GM23338 (cell line): ENCODE measurements at regions not wholly inside any gene's neighbourhood (a gene's known extent, or its start where the extent isn't known, plus 50 kb on each side); places are given as distances from the start of the nearest gene placed in this dataset.

Source experiments
- ATAC-seq: fragments of 200-7000 bp; cut with Tn5 transposase; 3 replicates; pipeline ENCODE4 v1.9.1; 2020
- DNase-seq: peaks from one replicate; pipeline ENCODE4 v3.0.0-alpha.2; 2015; ENCODE audit warnings: low spot score
- H2AFZ ChIP-seq: fragments of 200-600 bp; sonication (generic); 2 replicates; pipeline ENCODE4 v1.8.0; 2016; ENCODE audit warnings: antibody characterized with exemption, mild to moderate bottlenecking, moderate library complexity
- H3F3A ChIP-seq: fragments of 200-600 bp; sonication (generic); replicated peaks from 2 replicates; pipeline ENCODE4 v1.8.0; 2017; ENCODE audit warnings: antibody characterized with exemption, mixed run types, low read depth
- H3K27ac ChIP-seq: fragments of 200-600 bp; sonication (generic); 2 replicates; pipeline ENCODE4 v1.6.1; 2016; ENCODE audit warnings: low read depth
- H3K27me3 ChIP-seq: fragments of 200-600 bp; sonication (generic); 2 replicates; pipeline ENCODE4 v1.8.0; 2016; ENCODE audit warnings: mild to moderate bottlenecking, mixed run types, moderate library complexity; ENCODE audit not compliant: insufficient read depth
- H3K36me3 ChIP-seq: fragments of 200-600 bp; sonication (generic); 2 replicates; pipeline ENCODE4 v1.8.0; 2016; ENCODE audit warnings: mild to moderate bottlenecking; ENCODE audit not compliant: insufficient read depth
- H3K4me1 ChIP-seq: fragments of 200-600 bp; sonication (generic); 2 replicates; pipeline ENCODE4 v1.8.0; 2016; ENCODE audit warnings: mild to moderate bottlenecking, moderate library complexity; ENCODE audit not compliant: insufficient read depth
- H3K4me2 ChIP-seq: fragments of 200-600 bp; sonication (generic); 2 replicates; pipeline ENCODE4 v1.7.1; 2017; ENCODE audit warnings: mixed run types
- H3K4me3 ChIP-seq: fragments of 200-600 bp; sonication (generic); 2 replicates; pipeline ENCODE4 v1.6.1; 2016; ENCODE audit warnings: mixed run types
- H3K79me2 ChIP-seq: fragments of 200-600 bp; sonication (generic); replicated peaks from 2 replicates; pipeline ENCODE4 v1.8.0; 2017; ENCODE audit warnings: mild to moderate bottlenecking; ENCODE audit not compliant: insufficient read depth
- H3K9me2 ChIP-seq: fragments of 200-600 bp; sonication (generic); 2 replicates; pipeline ENCODE4 v1.8.0; 2017; ENCODE audit not compliant: insufficient read depth
- H4K20me1 ChIP-seq: fragments of 200-600 bp; sonication (generic); replicated peaks from 2 replicates; pipeline ENCODE4 v1.8.0; 2017; ENCODE audit warnings: mild to moderate bottlenecking; ENCODE audit not compliant: insufficient read depth
- H3K27ac Mint-ChIP-seq: 2 replicates; pipeline ENCODE4 v1.8.0; 2020; ENCODE audit warnings: inconsistent platforms, mild to moderate bottlenecking, moderate library complexity, mixed read lengths
- H3K27me3 Mint-ChIP-seq: 3 replicates; pipeline ENCODE4 v1.8.0; 2022; ENCODE audit warnings: low read depth, mild to moderate bottlenecking, moderate library complexity, mixed read lengths, inconsistent platforms; ENCODE audit not compliant: insufficient read depth, poor library complexity
- H3K36me3 Mint-ChIP-seq: 3 replicates; pipeline ENCODE4 v1.8.0; 2021; ENCODE audit warnings: low read depth, mild to moderate bottlenecking, inconsistent platforms, moderate library complexity, mixed read lengths
- H3K4me1 Mint-ChIP-seq: 3 replicates; pipeline ENCODE4 v1.8.0; 2020; ENCODE audit warnings: mild to moderate bottlenecking, inconsistent platforms, mixed read lengths
- H3K4me3 Mint-ChIP-seq: 3 replicates; pipeline ENCODE4 v1.8.0; 2021; ENCODE audit warnings: moderate library complexity, mild to moderate bottlenecking, inconsistent platforms, mixed read lengths
- H3K9me3 Mint-ChIP-seq: 3 replicates; pipeline ENCODE4 v1.8.0; 2020; ENCODE audit warnings: moderate library complexity, mild to moderate bottlenecking, inconsistent platforms, mixed read lengths
- CREB1 ChIP-seq: fragments of 250-450 bp; sonication (Bioruptor Pico); IDR thresholded peaks from 2 replicates; pipeline ENCODE4 v1.5.0; 2020; ENCODE audit warnings: low read depth, mild to moderate bottlenecking, moderate library complexity
- CTCF ChIP-seq, 2 experiments: fragments of 200-600 bp in 1 of 2; sonication (generic) in 1 of 2; conservative IDR thresholded peaks; 2 replicates each; pipeline versions ENCODE4 v1.5.1 to v1.6.1; 2016 to 2017; ENCODE audit warnings: antibody characterized with exemption in 2 of 2, low read depth in 2 of 2, mild to moderate bottlenecking in 2 of 2, moderate library complexity in 1 of 2
- ETS1 ChIP-seq: IDR thresholded peaks from 2 replicates; pipeline ENCODE4 v1.6.1; 2016; ENCODE audit warnings: antibody characterized with exemption
- EZH2 ChIP-seq: fragments of 200-600 bp; sonication (generic); IDR thresholded peaks from one replicate; pipeline ENCODE4 v1.8.0; 2017; ENCODE audit warnings: antibody characterized with exemption, mild to moderate bottlenecking, low read depth; ENCODE audit not compliant: unreplicated experiment
- EZH2phosphoT487 ChIP-seq: fragments of 200-600 bp; sonication (generic); IDR thresholded peaks from one replicate; pipeline ENCODE4 v1.8.1; 2018; ENCODE audit warnings: antibody characterized with exemption; ENCODE audit not compliant: unreplicated experiment
- JUNB ChIP-seq: IDR thresholded peaks from one replicate; pipeline ENCODE4 v1.6.1; 2016; ENCODE audit warnings: antibody characterized with exemption; ENCODE audit not compliant: unreplicated experiment
- NANOG ChIP-seq: IDR thresholded peaks from 2 replicates; pipeline ENCODE4 v1.6.1; 2016; ENCODE audit warnings: antibody characterized with exemption, borderline replicate concordance
- POLR2AphosphoS5 ChIP-seq: IDR thresholded peaks from 2 replicates; pipeline ENCODE4 v1.6.1; 2016; ENCODE audit warnings: antibody characterized with exemption, low read depth
- REST ChIP-seq: IDR thresholded peaks from one replicate; pipeline ENCODE4 v1.6.1; 2018; ENCODE audit warnings: antibody characterized with exemption; ENCODE audit not compliant: unreplicated experiment
- STAT1 ChIP-seq: IDR thresholded peaks from one replicate; pipeline ENCODE4 v1.6.1; 2016; ENCODE audit warnings: antibody characterized with exemption; ENCODE audit not compliant: unreplicated experiment
- ZNF114 ChIP-seq: fragments of 250-450 bp; sonication (Bioruptor Pico); IDR thresholded peaks from 2 replicates; pipeline ENCODE4 v1.5.0; 2020; ENCODE audit warnings: mild to moderate bottlenecking, moderate library complexity
- ZNF331 ChIP-seq: fragments of 250-450 bp; sonication (Bioruptor Pico); IDR thresholded peaks from 2 replicates; pipeline ENCODE4 v1.5.0; 2020; ENCODE audit warnings: low read depth, mild to moderate bottlenecking, moderate library complexity
- ZNF462 ChIP-seq: fragments of 250-450 bp; sonication (Bioruptor Pico); IDR thresholded peaks from 2 replicates; pipeline ENCODE4 v1.5.0; 2020; ENCODE audit warnings: mild to moderate bottlenecking, moderate library complexity

- Histone ChIP-seq H3K36me3 (no peaks in the 10 kb centered on the region), H3K4me3 (no peak overlapping the region), H3K4me1 (peaks cover 7% of the 10 kb centered on the region; the same call in 1 of the 2 replicates), H3K27me3 (no peaks in the 10 kb centered on the region), H3K4me2 (no peak overlapping the region), H3K79me2 (no peaks in the 10 kb centered on the region), H3F3A (no peaks in the 10 kb centered on the region), H3K9me2 (peaks cover 4% of the 10 kb centered on the region; the same call in 1 of the 2 replicates), H4K20me1 (no peaks in the 10 kb centered on the region), H2AFZ (peak overlapping the region; percentile 23; the same call in 1 of the 2 replicates), H3K27ac (no peak overlapping the region)
- ATAC-seq = no peak
- H3K4me1 Mint-ChIP-seq = peaks cover 15% of the 10 kb centered on the region
- no peaks in the 10 kb centered on the region for H3K27me3 Mint-ChIP-seq
- no peaks in the 10 kb centered on the region for H3K36me3 Mint-ChIP-seq
- H3K27ac Mint-ChIP-seq = no peak overlapping the region
- TF ChIP-seq JUNB (no peak), POLR2AphosphoS5 (no peak), REST (no peak), ZNF114 (no peak), ZNF462 (CRISPR knock-in tag) (no peak), NANOG (no peak), CTCF (conservative IDR thresholded peaks at IDR 0.05; ENCODE audit: low read depth in 2 of 2) (no peak), EZH2 (no peak), EZH2phosphoT487 (no peak), CREB1 (no peak), ETS1 (no peak), STAT1 (no peak), ZNF331 (CRISPR knock-in tag) (no peak)
- DNase-seq = no peak
- H3K9me3 Mint-ChIP-seq = no peaks in the 10 kb centered on the region
- no peak overlapping the region for H3K4me3 Mint-ChIP-seq
These were observed 374.8 kb downstream of the EFNA5 start for GRCh38 chr5:107295914-107296313.
